Gastrocnemius medialis (tissue), 4 donors: ENCODE measurements at regions not wholly inside any gene's neighbourhood (a gene's known extent, or its start where the extent isn't known, plus 50 kb on each side); places are given as distances from the start of the nearest gene placed in this dataset.

ENCODE experiments used
- ATAC-seq, 2 donors: fragments of 150-250 bp; one replicate each; pipeline ENCODE4 v1.9.1; 2016
- DNase-seq, 2 donors: peaks; one replicate each; pipeline ENCODE4 v3.0.0-alpha.2; 2019
- H3K27ac ChIP-seq, 4 donors: fragments of 200-600 bp; sonication (generic); 1 replicate in 1 of 4; 2 replicates in 3 of 4; pipeline ENCODE4 v1.5.1; 2016 to 2018; ENCODE audit warnings: mild to moderate bottlenecking in 2 of 4, moderate library complexity in 1 of 4
- H3K27me3 ChIP-seq, 3 donors: fragments of 200-600 bp; sonication (generic) in 2 of 3; 1 replicate in 1 of 3; 2 replicates in 2 of 3; pipeline versions ENCODE4 v1.5.1 to v1.6.0; 2016 to 2019; ENCODE audit warnings: mild to moderate bottlenecking in 1 of 3, moderate library complexity in 1 of 3
- H3K36me3 ChIP-seq, 2 donors: fragments of 200-600 bp; sonication (generic) in 1 of 2; one replicate each; pipeline ENCODE4 v1.5.1; 2017 to 2018
- H3K4me1 ChIP-seq, 2 donors: fragments of 200-600 bp; sonication (generic) in 1 of 2; one replicate each; pipeline ENCODE4 v1.5.1; 2016 to 2017; ENCODE audit warnings: mild to moderate bottlenecking in 2 of 2
- H3K4me3 ChIP-seq, 4 donors: fragments of 200-600 bp; sonication (generic) in 3 of 4; 1 replicate in 1 of 4; 2 replicates in 3 of 4; pipeline ENCODE4 v1.5.1; 2016 to 2019; ENCODE audit warnings: mild to moderate bottlenecking in 2 of 4
- H3K9me3 ChIP-seq, 3 donors: fragments of 200-600 bp; sonication (generic) in 2 of 3; 1 replicate in 1 of 3; 2 replicates in 2 of 3; pipeline ENCODE4 v1.5.1; 2016 to 2019
- POLR2A ChIP-seq, 2 donors: fragments of 450-650 bp; IDR thresholded peaks; one replicate each; pipeline ENCODE4 v1.6.1; 2017; ENCODE audit warnings: antibody characterized with exemption in 2 of 2, mild to moderate bottlenecking in 2 of 2, moderate library complexity in 2 of 2
- in situ Hi-C, 4 donors: fragments of 200-750 bp; cut with MboI; loops; one replicate each; pipeline versions ENCODE4 v1.15.0 to v1.8.0; 2017; ENCODE audit warnings: low sequenced_read_pairs in 4 of 4
- intact Hi-C: fragments of 100-400 bp; cut with DNase I; formaldehyde crosslinking; loops from one replicate; pipeline ENCODE4 v1.15.1; 2023; ENCODE audit warnings: low total_unique reads
- TF ChIP-seq, protein P1 (sequence below), 5 experiments: fragments of 450-650 bp in 3 of 5; fragments of 200-600 bp in 2 of 5; sonication (generic) in 2 of 5; IDR thresholded peaks in 4 of 5; conservative IDR thresholded peaks in 1 of 5; 1 replicate in 4 of 5; 2 replicates in 1 of 5; pipeline ENCODE4 v1.5.1; 2016 to 2019; ENCODE audit warnings: antibody characterized with exemption in 5 of 5, mild to moderate bottlenecking in 3 of 5, moderate library complexity in 3 of 5

DNA sequence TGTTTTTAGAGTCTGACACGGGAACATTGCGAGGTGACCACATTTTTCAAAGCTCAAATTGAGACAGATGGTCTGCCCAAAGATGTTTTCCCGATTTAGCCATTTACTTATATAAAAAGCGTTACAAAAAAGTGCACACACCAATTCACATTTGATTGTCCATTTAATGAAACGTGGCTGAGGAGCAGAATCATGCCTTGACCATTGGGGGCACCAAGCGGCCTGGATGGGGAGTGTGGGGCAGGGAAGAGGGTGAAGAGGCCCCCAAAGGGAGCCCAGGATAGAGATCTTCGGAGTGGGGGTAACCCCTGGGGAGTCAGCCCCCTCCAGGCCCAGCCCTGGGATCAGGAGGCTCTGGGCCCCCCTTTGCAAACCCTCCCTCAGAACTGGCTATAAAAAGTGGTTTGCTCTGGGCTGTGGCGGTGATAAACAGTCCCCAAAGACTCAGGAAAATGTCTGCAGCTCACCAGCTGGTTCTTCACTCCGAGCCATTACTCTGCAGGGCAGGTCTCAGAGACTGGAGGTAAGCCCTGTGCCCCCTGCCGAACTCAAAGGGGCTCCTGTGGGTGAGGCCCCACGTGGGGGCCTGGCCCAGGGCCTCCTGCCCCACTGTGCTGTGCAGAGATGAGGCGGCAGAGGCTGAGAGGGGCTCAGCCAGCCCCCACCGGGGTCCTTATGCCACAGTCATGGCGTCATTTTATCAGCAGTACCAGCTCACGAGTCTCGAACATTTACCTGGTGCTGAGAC, 105.9 kb upstream of the SEC14L1 start:
- no peak for TF ChIP-seq POLR2A (IDR thresholded peaks at IDR 0.05)
- TF ChIP-seq, protein P1, sequence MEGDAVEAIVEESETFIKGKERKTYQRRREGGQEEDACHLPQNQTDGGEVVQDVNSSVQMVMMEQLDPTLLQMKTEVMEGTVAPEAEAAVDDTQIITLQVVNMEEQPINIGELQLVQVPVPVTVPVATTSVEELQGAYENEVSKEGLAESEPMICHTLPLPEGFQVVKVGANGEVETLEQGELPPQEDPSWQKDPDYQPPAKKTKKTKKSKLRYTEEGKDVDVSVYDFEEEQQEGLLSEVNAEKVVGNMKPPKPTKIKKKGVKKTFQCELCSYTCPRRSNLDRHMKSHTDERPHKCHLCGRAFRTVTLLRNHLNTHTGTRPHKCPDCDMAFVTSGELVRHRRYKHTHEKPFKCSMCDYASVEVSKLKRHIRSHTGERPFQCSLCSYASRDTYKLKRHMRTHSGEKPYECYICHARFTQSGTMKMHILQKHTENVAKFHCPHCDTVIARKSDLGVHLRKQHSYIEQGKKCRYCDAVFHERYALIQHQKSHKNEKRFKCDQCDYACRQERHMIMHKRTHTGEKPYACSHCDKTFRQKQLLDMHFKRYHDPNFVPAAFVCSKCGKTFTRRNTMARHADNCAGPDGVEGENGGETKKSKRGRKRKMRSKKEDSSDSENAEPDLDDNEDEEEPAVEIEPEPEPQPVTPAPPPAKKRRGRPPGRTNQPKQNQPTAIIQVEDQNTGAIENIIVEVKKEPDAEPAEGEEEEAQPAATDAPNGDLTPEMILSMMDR (IDR thresholded peaks at IDR 0.05 in 4 of 5, conservative IDR thresholded peaks at IDR 0.05 in 1 of 5) = no peak
- H3K4me1 ChIP-seq = no peaks in the 10 kb centered on the region
- H3K27me3 ChIP-seq = peaks cover 3 to 13% (median 8%) of the 10 kb centered on the region in 3 donors
- intact Hi-C loops = no loop called here
- H3K27ac ChIP-seq = no peak overlapping the region
- no peaks in the 10 kb centered on the region for H3K36me3 ChIP-seq
- in situ Hi-C loops = loop anchor here in 1 of 4 donors (25.0 kb wide), 1 partner anchor 702 kb away; no protein-coding TSS in a partner anchor
- ATAC-seq (no peak), DNase-seq (no peak)
- no peak overlapping the region for H3K4me3 ChIP-seq
- H3K9me3 ChIP-seq = peaks cover 0 to 4% (median 0%) of the 10 kb centered on the region in 3 donors

DNA sequence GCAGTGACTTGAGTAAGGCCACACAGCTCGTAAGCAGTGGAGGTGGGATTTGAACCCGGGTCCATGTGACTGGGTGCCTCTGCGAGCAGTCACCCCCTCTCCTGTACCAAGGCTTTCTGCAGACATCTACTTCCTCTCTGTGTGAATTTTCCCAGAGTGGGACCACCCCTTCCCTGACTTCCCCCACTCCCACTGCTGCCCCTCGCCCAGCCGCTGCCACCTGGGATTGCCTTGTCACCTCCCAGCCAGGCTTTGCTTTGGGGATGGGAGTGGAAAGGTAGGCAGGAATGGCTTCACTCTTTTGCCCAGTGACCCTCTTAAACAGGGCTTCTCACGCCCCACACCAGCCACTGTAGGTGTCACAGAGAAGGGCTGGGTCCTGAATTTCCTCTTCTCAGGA, 105.2 kb upstream of the SEC14L1 start:
- H3K36me3 ChIP-seq = no peaks in the 10 kb centered on the region
- H3K4me1 ChIP-seq = no peaks in the 10 kb centered on the region
- H3K4me3 ChIP-seq = no peak overlapping the region
- ATAC-seq = no peak
- intact Hi-C loops (no loop called here), in situ Hi-C loops (loop anchor here in 1 of 4 donors (25.0 kb wide), 1 partner anchor 702 kb away; no protein-coding TSS in a partner anchor)
- no peak for TF ChIP-seq POLR2A (IDR thresholded peaks at IDR 0.05)
- TF ChIP-seq, protein P1 (IDR thresholded peaks at IDR 0.05 in 4 of 5, conservative IDR thresholded peaks at IDR 0.05 in 1 of 5) = no peak
- H3K27me3 ChIP-seq = peaks cover 3 to 13% (median 8%) of the 10 kb centered on the region in 3 donors
- no peak for DNase-seq
- peaks cover 0 to 4% (median 0%) of the 10 kb centered on the region in 3 donors for H3K9me3 ChIP-seq
- no peak overlapping the region for H3K27ac ChIP-seq

DNA sequence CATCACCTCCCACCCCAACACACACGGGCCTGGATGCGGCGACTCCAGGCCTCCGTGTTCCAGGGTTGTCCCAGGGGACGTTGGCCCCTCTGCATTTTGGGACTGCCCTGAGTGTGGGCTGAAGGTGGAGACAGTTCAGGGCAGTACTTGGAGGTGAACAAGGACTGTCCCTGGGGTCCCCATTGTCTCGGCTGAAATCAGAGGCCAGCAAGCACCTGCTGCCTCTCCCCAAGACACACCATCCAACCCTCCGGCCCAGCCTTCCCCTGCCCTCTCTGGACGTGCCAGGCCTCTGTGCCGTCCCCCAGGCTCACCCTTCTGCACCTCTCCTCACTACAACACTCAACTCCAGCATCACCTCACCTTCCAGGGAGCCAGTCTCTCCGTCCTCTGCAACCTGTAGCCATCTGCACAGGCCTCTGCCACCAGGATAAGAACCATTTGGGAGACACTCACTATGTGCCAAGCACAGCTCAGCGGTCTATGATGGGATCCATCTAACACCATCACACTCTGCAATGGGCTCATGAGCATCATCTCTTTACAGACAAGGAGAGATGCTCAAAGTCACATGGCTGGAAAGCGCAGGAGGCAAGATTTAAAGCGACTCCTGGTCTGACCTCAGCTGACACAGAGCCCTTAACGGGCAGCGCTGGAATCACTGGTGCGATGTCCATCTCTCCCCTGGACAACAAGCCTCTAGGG, 104.5 kb upstream of the SEC14L1 start:
- no peak overlapping the region for H3K4me3 ChIP-seq
- ATAC-seq (no peak), DNase-seq (no peak)
- no peak overlapping the region for H3K27ac ChIP-seq
- peaks cover 3 to 13% (median 8%) of the 10 kb centered on the region in 3 donors for H3K27me3 ChIP-seq
- intact Hi-C loops (no loop called here), in situ Hi-C loops (loop anchor here in 1 of 4 donors (25.0 kb wide), 1 partner anchor 701 kb away; no protein-coding TSS in a partner anchor)
- H3K36me3 ChIP-seq = no peaks in the 10 kb centered on the region
- no peaks in the 10 kb centered on the region for H3K4me1 ChIP-seq
- H3K9me3 ChIP-seq = peaks cover 0 to 4% (median 0%) of the 10 kb centered on the region in 3 donors
- no peak for TF ChIP-seq POLR2A (IDR thresholded peaks at IDR 0.05)
- TF ChIP-seq, protein P1 (IDR thresholded peaks at IDR 0.05 in 4 of 5, conservative IDR thresholded peaks at IDR 0.05 in 1 of 5) = no peak

DNA sequence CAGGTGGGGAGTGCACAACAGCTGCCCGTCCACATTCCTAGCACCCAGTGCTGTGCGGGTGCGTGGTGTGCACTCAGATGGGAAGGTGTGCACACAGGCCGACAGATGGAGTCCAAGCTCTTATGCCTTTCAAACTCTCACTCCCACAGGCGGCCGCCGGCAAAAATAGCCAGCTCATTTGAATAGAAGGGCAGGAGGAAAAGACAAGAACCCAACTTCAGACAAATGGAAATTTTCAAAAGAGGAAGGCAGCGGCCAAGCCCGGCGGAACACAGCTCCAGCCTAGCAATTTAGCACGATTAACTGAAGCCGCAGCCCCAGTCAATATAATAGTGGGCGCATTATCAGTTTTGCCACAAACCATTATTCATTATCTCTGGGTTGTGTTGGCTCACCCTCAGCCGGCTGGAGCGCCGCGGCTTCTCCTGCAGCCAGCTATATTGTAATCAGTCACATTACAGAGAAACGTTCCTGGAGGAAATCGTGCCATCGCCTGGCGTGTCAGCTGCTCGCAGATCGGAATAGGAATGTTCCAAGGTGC, 103.9 kb upstream of the SEC14L1 start:
- H3K4me1 ChIP-seq = no peaks in the 10 kb centered on the region
- DNase-seq = no peak
- in situ Hi-C loops (loop anchor here in 1 of 4 donors (25.0 kb wide), 1 partner anchor 700 kb away; no protein-coding TSS in a partner anchor), intact Hi-C loops (no loop called here)
- H3K27me3 ChIP-seq = peaks cover 3 to 13% (median 8%) of the 10 kb centered on the region in 3 donors
- no peak for TF ChIP-seq POLR2A (IDR thresholded peaks at IDR 0.05)
- TF ChIP-seq, protein P1 (IDR thresholded peaks at IDR 0.05 in 4 of 5, conservative IDR thresholded peaks at IDR 0.05 in 1 of 5) = no peak
- ATAC-seq = no peak
- no peak overlapping the region for H3K4me3 ChIP-seq
- H3K27ac ChIP-seq = no peak overlapping the region
- peaks cover 0 to 4% (median 0%) of the 10 kb centered on the region in 3 donors for H3K9me3 ChIP-seq
- H3K36me3 ChIP-seq = no peaks in the 10 kb centered on the region
